ENCODE measurements at regions not wholly inside any gene's neighbourhood (a gene's known extent, or its start where the extent isn't known, plus 50 kb on each side); places are given as distances from the start of the nearest gene placed in this dataset.

DNA sequence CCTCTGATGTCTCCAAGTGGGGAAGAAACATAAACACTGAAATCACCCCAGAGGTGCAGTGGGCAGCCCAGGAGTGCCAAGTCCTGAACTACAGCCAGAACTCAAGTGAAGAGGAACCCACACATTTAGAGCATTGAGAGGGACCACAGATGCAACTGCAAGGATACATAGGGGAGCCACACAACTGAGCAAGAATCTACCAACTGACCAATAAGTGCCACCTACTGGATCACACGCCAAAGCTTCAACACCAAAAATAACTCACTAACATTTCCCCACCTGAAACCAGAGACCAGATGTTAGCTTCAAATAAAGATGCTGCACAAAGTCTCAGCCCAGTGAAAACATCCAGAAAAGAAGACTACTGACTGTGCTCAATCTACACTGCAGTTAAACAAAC is 276.7 kb upstream of the GRIA3 start:
- TF ChIP-seq CTCF (IDR thresholded peaks at IDR 0.05) (no peak), POLR2AphosphoS5 (IDR thresholded peaks at IDR 0.05; ENCODE audit: low read depth, low read length) (no peak), TCF7L2 (IDR thresholded peaks at IDR 0.05; ENCODE audit: low read depth, low read length) (no peak), SIN3A (IDR thresholded peaks at IDR 0.05; ENCODE audit: borderline replicate concordance, insufficient read depth, low read depth, low read length) (no peak)

All from Panc1 (cell line).